Sigmoid colon (tissue), 4 donors: ENCODE measurements at regions not wholly inside any gene's neighbourhood (a gene's known extent, or its start where the extent isn't known, plus 50 kb on each side); places are given as distances from the start of the nearest gene placed in this dataset.

ENCODE experiments used
- EP300 ChIP-seq, 4 donors: sonication (generic); formaldehyde crosslinking; IDR thresholded peaks; one replicate each; pipeline ENCODE4 v1.6.1; 2017; ENCODE audit warnings: antibody characterized with exemption in 4 of 4
- TF ChIP-seq, protein P1 (sequence below), 4 experiments: fragments of 450-650 bp in 3 of 4; fragments of 200-600 bp in 1 of 4; IDR thresholded peaks; one replicate each; pipeline ENCODE4 v1.5.1; 2016 to 2019; ENCODE audit warnings: antibody characterized with exemption in 4 of 4, mild to moderate bottlenecking in 3 of 4, moderate library complexity in 2 of 4

DNA sequence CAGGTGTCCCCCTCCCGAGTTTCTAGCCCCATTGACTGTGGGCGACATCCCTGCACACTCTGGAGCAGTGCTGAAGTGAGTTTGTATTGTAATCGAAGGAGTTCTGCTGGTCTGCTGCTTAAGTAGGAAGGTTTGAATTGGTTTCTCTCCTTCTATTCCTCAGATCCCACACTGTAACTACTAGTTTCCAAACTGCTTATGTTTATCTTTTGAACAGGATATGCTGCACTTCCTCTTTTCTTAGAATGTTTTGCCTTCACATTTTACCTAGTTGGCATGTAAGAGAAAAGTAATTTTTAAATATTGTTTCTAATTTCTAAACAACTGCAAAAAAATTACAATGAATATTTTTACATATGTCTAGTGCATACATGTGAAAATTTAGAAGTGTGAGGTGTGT, 511.8 kb downstream of the KLF12 start:
- TF ChIP-seq, protein P1, sequence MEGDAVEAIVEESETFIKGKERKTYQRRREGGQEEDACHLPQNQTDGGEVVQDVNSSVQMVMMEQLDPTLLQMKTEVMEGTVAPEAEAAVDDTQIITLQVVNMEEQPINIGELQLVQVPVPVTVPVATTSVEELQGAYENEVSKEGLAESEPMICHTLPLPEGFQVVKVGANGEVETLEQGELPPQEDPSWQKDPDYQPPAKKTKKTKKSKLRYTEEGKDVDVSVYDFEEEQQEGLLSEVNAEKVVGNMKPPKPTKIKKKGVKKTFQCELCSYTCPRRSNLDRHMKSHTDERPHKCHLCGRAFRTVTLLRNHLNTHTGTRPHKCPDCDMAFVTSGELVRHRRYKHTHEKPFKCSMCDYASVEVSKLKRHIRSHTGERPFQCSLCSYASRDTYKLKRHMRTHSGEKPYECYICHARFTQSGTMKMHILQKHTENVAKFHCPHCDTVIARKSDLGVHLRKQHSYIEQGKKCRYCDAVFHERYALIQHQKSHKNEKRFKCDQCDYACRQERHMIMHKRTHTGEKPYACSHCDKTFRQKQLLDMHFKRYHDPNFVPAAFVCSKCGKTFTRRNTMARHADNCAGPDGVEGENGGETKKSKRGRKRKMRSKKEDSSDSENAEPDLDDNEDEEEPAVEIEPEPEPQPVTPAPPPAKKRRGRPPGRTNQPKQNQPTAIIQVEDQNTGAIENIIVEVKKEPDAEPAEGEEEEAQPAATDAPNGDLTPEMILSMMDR (IDR thresholded peaks at IDR 0.05), result no peak
- TF ChIP-seq EP300 (IDR thresholded peaks at IDR 0.05), result no peak
